ENCODE measurements at regions not wholly inside any gene's neighbourhood (a gene's known extent, or its start where the extent isn't known, plus 50 kb on each side); places are given as distances from the start of the nearest gene placed in this dataset.
"Not testable (repeated sequence)": the region's sequence is repeated elsewhere in the genome, so short reads cannot be mapped to it uniquely, and the experiment has no call there.

DNA sequence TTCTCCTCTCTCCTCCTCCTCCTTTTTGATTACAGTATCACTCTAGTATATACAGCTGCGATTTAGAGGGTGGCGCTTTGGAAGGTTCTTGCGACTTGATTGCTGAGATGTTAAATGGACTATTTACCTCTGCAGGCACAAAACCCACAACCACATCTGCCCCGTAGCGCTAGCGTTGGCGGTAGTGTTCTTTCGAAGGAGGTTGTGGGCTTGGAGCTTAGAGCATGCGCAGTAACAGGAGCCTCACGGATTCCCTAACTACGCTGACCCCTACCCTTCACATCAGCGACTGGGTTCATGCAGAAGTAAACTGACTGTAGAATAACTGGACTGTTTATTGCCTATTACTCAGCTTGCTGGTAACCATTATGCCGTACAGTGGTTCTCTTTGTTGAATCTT lies 58.0 kb downstream of the CGGBP1 start:
- no peak for DNase-seq (ENCODE audit: low read depth)

DNA sequence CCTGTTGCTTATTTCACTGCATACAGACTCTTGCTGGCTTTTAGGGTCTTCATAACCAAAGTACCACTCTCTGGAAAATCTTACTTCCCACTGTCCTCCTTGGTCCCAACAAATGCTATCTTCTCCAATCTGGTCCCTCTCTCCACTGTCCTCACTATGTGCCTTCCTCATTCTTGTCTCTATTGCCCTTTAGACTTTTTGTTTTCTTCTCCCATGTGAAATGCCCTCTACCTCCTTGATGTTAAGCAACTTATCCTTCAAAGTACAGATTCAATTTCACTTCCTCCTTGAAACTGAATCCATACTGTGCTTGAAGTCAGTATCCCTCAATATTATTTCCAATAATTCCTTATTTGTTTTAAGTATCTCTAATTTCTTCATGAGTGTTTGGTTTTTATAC lies 60.8 kb downstream of the CGGBP1 start:
- no peak for DNase-seq (ENCODE audit: low read depth)

DNA sequence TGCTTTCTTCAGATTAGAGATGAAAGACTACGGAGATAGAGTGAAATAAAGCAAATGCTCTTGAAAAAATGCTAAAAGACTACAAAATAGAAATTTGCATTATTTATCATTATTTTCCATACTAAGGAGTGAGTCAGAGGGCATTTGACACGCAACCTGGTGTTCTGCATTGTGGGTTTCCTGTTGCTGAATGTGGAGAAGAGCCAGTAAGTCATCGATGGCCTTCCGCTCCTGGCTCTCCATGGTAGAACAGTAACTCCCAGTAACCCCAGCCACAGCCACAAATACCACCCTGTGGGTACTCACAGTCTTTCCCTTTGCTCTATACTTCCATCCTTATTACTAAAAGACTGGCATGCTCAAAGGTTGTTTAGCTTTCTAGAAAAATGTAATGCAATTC lies 61.5 kb downstream of the CGGBP1 start:
- DNase-seq (ENCODE audit: low read depth), result no peak

DNA sequence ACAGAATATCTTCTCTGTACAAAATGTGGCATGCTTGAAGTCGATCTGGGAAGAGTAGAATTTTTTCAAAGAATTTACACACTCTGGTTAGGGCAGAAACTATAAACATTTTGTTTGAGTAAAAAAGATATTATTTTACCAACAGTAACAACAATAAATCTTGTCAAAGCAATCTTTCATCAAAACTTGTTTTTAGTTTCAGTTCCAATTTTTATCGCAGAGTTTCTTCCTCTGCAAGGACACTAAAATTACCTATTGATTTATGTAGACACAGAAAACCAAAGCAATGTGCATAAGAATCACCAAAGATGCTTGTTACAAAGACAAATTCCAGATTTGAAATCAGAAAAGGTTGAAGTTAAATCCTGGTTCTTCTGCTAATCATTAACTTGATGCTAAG lies 61.9 kb downstream of the CGGBP1 start:
- DNase-seq (ENCODE audit: low read depth), result no peak

DNA sequence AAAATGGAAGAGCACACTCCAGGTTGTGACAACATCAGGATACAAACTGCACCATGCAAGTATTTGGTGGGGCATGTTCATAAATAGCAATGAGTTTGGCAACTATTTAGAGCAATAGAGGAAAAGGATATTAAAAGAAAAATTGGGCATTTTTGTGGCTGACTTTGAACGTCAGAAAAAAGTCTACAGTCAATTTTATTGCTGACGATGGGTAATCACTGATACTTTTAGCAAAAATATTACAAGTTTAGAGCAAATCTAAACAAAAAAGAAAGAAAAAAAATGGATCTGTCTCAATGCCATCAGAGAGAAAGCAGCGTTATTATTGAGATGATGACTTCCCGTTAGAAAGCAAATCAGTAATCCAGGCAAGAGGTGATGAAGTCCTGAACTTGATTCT lies 65.2 kb downstream of the CGGBP1 start:
- no peak for DNase-seq (ENCODE audit: low read depth)

DNA sequence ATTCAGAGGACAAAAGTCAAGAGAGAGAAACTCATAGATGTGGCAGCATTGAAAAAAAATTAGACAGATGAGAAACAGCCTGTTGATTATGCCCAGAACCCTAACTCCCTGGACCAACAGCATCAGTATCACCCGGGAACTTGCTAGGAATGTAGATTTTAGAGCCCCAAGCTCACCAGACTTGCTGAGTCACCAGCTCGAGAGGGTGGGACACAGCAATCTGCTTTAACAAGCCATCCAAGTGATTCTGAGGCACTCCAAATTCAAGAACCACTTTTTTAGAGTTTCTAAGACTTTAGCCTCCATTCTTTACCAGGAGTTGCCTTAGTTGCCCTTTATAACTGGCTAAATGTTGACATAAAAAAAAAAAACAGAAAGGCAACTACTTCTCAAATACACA lies 70.9 kb downstream of the CGGBP1 start:
- DNase-seq (ENCODE audit: low read depth), result no peak

DNA sequence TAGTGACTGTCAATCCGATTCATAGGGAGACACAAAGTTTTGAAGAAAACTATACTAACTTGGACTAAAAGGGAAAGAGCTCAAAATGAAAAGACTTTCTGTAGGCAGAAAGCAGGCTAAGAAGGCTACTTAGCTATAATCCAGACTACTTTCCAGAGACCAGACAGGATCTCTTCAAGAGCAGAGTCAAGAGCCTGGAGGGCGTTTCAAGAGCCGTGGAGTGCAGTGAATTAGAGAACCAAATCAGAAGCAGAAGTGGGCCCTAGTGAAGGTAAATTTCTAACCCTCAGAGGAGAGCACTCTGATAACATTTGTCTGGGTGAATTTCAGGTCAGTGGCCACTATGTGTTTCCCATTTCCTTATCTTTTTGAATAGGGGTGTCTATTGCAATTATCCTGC lies 76.4 kb downstream of the CGGBP1 start:
- DNase-seq (ENCODE audit: low read depth), result no peak

DNA sequence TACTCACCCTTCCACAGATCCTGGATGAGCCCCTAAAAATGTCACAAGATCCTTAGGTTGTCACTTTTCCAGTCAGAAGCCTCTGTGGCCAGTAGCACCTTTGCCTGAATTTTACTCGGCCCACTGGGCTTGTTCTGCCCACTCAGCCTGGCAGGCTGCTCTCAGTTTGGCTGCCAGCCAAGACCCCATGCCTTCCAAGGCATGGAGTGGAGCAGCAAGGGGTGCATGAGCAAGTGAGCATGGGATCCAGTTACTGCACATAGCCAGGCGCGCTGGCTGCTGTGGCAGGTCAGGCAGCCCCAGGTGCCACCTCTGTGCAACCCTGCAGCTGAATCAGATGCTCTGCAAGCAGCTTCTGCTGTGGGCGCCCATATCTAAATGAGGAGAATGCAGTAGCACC lies 79.3 kb downstream of the CGGBP1 start:
- no peak for DNase-seq (ENCODE audit: low read depth)

DNA sequence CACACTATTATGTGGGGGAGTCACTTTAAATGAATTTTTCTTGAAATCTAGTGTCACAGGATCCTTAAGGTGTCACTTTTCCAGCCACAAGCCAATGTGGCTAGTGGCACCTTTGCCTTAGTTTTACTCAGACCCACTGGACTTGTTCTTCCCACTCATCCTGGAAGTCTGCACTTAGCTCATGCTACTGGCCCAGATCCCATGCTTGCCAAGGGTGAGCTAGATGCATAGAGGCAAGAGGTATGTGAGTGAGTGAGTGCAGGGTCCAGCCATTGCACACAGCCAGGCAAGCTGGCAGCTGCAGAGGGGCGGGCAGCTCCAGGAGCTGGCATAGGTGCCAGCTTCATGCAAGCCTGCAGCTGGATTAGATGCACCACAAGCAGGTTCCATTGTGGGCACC lies 81.0 kb downstream of the CGGBP1 start:
- DNase-seq (ENCODE audit: low read depth), result no peak

DNA sequence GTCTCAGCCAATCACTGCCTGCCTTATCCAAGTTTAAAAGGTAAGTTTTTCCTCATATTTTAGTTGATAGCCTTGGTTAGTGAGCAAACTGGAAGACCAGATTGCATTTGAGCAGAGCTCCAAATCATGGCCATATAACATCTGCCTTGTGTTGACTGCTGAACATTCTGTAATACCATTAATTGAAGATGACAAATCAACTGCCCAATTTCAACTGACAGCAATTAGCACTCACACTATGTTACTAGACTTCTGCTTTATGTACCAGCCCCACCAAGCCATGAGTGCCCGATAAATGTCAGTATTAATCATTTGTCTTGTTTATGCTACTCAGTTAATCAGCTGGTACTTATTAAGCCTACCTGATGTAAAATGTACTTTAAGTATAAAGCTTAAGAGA lies 83.1 kb downstream of the CGGBP1 start:
- DNase-seq (ENCODE audit: low read depth), result no peak

DNA sequence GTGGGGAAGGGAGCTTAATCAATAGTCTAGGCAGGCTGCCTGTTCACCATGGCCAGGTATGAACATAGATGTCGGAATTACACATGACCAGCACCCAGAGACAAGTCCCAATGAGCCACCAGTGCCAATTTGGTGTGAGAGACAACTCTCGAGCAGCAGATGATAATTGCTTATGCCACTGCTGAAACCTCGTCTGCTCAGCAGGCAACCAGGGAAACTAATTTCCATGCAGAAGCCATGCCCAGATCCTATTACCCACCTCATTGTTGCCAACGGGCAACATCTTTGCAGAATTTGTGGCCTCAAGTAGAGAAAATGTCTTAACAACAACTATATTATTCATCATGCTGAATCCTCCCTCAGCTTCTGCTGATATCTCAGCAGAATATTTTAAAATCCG lies 84.9 kb downstream of the CGGBP1 start:
- no peak for DNase-seq (ENCODE audit: low read depth)

DNA sequence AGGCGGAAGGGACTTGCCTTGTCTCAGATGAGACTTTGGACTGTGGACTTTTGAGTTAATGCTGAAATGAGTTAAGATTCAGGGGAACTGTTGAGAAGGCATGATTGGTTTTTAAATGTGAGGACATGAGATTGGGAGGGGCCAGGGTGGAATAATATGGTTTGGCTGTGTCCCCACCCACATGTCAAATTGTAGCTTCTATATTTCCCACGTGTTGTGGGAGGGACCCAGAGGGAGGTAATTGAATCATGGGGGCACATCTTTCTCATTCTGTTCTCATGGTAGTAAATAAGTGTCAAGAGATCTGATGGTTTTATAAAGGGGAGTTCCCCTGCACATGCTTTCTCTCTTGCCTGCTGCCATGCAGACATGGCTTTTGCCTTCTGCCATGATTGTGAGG lies 89.2 kb downstream of the CGGBP1 start:
- no peak for DNase-seq (ENCODE audit: low read depth)

DNA sequence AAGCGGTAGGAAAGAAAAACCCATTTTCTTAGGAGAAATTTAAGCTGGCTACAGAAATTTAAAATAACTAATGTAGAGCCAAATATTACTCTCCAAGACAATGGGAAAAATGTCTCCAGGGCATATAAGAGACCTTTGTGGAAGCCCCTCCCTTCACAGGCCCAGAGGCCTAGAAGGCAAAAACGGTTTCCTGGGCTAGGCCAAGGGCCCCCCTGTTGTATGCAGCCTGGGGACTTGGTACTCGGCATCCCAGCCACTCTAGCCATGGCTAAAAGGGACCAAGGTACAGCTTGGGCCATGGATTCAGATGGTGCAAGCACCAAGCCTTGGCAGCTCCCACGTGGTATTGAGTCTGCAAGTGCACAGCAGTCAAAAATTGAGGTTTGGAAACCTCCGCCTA lies 90.1 kb downstream of the CGGBP1 start:
- DNase-seq (ENCODE audit: low read depth), result no peak

DNA sequence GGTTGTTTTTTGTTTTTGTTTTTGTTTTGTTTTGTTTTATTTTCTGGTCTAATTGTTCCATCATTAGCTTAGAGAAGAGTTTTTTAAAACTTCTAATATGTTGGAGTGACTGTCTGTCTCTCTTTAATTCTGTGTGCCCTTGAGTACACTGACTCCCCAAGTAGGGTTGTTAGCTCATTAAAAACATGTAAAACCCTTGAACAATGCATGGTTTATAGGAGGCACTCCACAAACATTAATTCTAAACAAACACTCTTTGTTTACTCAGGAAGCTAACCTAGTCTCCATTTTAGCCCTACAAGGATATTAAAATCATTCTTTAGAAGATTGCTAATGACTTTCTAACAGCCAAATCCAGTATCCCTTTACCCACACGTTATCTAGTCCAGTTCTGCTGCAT lies 100.5 kb downstream of the CGGBP1 start:
- DNase-seq (ENCODE audit: low read depth), result no peak

DNA sequence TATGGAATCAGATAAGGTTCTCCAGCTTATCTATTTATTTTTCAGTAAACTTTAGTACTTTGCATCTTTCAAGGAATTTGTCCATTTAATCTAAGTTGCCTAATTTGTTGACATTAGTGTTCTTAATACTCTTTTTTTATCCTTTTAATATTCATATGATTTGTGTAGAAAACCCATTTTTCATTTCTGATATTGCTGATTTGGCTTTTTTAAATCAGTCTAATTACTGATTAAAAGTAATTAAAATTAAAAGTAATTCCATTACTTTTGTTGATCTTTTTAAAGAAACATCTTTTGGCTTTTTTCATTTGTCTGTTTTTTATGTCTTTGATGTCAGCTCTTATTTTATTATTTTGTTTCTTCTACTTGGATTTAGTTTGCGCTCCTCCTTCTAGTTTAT lies 101.2 kb downstream of the CGGBP1 start:
- DNase-seq (ENCODE audit: low read depth), result no peak

DNA sequence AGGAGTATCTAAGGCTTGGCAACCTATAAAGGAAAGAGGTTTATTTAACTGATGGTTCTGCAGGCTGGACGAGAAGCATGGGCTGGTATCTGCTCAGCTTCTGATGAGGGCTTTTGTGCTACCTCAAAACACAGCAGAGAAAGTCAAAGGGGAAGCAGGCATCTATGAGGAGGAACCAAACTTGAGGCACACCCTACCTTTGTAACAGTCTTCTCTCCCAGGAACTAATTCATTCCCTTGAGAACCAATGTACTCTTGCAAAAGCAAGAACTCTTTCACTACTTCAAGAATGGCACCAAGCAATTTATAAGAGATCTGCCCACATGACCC lies 109.0 kb downstream of the CGGBP1 start:
- no peak for DNase-seq (ENCODE audit: low read depth)

DNA sequence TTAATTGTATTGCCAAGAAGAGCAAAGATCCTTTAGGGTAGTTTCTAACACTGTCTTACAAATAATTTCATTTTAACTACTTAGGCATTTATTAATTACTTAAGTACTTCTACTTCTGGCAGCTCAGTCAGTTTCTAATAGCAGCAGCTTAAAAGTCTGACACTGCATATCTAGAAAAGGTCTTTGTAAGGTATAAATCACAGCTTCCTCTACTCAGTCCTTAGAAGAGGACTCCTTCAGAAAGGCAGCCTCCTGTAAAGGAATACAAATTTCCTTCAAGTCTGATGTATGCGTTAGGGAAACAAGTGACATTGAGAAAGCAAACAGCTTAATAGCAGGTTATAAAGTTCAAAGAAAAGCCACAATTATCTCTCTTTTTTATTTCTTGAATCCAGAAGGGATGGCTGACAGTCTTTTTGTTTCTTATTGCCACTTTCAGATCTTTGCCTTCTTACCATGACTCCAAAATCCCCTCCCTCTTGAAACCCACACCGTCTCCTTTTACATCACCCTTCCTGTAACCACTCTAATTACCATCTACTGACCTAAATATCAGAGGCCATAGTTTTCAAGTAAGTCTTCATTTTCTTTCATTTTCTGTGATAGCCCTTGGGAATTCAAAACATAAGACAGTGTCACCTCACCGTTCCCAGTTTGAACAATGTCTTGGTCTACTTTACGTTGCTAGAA lies 109.5 kb downstream of the CGGBP1 start:
- DNase-seq (ENCODE audit: low read depth), result no peak

DNA sequence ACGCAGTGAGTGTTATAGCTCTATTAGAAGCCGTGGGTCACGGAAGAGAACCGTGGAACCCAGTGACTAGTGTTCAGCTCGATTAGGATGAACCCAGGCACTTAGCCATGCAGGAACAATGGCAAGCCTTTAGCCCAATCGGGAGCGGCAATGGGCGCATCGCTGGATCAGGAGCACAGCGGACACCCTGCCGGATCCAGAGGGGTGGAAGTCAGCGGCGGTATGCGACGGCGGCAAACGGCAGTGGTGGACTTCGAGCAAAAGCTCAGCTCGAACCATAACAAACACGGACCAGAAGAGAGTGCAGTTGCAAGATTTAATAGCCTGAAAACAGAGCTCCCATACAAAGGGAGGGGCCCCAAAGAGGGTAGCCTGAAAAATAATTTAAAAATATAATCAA lies 112.8 kb downstream of the CGGBP1 start:
- not testable (repeated sequence) for DNase-seq (ENCODE audit: low read depth)

DNA sequence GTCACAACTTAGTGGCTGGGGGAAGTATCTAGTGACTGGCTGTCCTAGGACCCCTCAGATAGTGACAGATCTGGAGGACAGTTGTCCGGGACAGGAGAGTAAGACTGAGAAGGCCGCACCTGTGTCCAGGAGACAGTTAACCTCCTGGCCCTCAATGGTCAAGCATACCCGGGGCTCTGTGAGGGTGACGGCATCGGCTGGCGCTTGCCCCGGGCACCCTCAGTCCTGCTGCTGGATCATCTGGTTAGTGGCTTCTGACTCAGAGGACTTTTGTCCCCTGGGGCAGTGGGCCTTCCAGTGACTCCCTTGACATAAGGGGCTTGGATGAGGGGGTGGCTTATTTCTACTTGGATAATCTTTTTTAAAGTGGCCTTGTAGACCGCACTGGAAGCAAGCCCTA lies 116.5 kb downstream of the CGGBP1 start:
- not testable (repeated sequence) for DNase-seq (ENCODE audit: low read depth)

DNA sequence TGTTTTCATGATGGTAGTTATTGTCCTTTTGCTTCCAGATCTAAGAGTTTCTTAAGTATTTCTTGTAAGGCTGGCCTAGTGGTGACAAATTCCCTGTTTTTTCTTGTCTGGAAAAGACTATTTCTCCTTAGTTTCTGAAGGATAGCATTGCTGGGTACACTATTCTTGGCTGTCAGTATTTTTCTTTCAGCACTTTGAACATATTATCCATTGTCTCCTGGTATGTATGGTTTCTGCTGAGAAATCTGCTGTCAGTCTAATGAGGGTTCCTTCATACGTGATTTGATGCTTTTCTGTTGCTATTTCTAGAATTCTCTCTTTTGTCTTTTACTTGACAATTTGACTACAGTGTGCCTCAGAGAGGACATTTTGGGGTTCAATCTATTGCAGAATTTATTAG lies 134.3 kb downstream of the CGGBP1 start:
- DNase-seq (ENCODE audit: low read depth), result no peak

DNA sequence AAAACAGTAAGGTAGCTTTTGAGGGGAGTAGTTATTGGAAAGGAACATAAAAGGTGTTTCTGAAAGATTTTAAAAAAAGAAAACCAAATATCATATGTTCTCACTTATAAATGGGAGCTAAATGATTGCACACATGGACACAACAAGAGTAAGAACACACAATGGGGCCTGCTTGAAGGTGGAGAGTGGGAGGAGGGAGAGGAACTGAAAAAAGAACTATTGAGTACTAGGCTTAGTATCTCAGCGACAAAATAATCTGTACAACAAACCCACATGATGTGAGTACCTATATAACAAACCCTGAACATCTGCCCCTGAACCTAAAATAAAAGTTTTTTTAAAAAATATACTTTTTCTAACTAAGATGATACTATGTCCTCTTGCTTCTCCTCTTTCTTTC lies 138.3 kb downstream of the CGGBP1 start:
- DNase-seq (ENCODE audit: low read depth), result no peak

DNA sequence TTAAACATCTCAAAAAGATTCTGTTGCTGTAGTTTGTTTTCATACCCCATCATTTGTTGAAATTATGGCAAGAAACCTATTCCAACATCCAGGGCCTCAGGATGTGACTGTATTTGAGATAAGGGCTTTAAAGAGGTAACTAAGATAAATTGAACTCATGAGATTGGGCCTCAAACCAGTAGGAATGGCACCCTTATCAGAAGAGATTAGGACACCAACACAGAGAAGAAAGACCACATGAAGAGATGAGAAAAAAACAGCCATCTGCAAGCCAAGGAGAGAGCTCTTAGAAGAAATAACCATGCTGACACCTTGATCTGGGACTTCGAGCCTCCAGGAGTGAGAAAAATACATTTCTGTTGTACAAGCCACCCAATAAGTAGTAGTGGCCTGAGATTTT lies 157.7 kb downstream of the CGGBP1 start:
- no peak for DNase-seq (ENCODE audit: low read depth)

DNA sequence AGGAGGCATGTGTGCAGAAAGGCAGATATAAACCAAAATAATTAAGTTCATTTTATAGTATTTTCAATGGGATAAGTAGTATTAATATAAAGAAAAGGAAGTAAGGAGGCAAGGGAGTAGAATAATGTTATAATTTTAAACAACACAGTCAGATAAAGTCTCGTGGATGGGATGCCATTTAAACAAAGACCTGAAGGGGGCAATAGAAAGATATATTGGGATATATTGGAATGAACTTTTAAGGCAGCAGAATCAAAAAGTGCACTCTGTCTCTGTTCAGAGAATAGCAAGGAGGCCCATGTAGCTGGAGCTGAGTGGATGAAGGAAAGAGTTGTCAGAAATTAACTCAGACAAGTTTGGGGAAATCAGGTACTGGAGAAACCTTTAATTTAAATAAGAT lies 158.7 kb downstream of the CGGBP1 start:
- no peak for DNase-seq (ENCODE audit: low read depth)

DNA sequence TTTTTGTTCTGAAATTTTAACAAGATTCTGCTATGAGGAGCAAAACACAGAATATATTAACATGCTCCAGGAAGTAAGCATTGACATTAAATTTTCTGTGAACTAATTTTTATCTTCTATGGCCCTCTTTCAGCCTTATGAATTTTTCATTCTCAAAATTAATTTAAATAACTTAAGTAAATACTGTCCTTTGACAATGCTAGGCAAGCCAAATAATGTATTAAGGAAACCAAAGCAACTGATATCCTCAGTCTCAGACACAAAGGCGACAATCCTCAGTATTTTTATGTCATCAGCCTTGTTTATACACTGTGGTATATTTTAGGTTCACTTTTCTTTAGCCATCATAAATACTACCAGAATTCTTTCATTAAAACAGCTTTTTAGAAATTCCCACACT lies 159.8 kb downstream of the CGGBP1 start:
- DNase-seq (ENCODE audit: low read depth), result no peak

DNA sequence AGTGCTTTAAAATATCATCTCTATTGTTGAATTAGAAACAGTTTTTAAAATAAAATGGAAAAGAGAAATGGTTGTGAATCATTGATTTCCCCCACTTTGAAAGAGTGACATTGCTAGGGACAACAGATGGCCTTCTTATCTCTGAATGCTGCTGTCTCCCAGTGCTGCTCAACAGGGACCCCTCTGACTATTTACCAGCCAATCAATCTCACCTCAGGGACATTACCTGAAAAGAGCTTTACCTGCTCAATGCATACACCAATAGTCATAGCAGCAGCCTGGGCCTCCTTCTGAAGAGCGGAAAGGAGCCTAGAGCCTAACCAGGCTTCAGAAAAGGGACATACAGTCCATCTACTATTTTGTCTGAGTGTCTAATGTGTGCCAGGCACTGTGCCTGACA lies 162.8 kb downstream of the CGGBP1 start:
- no peak for DNase-seq (ENCODE audit: low read depth)
